GM21447 (cell line): ENCODE measurements at regions not wholly inside any gene's neighbourhood (a gene's known extent, or its start where the extent isn't known, plus 50 kb on each side); places are given as distances from the start of the nearest gene placed in this dataset.
"Not testable (repeated sequence)": the region's sequence is repeated elsewhere in the genome, so short reads cannot be mapped to it uniquely, and the experiment has no call there.

Source experiments
- ATAC-seq: cut with Tn5 transposase; IDR thresholded peaks from one replicate; pipeline ENCODE4 v1.9.1; 2021; ENCODE audit not compliant: unreplicated experiment

DNA sequence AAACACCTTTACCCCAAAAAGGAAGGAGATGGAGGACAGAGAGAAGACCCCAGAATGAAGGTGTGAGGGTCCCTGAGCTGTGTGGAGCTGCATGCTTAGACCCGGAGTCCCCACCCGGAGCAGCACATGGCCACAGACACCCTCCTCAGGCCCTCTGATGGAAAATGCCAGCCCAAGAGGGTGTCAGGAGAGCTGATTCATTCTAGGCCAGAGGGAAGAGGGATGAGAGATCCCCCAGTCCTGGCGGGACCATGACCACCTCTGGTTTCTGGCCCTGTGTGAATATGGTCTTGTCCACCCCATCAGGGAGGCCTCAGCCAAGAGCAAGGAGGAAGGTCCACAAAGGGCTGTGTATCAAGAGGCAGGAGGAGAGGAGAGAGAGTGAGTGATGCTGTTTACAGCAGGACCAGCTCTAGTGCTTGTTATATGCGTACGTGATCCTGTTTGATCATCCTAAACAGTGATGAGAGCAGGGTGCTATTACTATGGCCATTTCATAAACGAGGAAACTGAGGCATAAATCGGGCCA, 186.6 kb upstream of the HAAO start:
- no peak for ATAC-seq

GRCh38 chr2:42978175-42978886, 185.9 kb upstream of the HAAO start:
- no peak for ATAC-seq

GRCh38 chr2:42977270-42978174, 185.1 kb upstream of the HAAO start:
- no peak for ATAC-seq

DNA sequence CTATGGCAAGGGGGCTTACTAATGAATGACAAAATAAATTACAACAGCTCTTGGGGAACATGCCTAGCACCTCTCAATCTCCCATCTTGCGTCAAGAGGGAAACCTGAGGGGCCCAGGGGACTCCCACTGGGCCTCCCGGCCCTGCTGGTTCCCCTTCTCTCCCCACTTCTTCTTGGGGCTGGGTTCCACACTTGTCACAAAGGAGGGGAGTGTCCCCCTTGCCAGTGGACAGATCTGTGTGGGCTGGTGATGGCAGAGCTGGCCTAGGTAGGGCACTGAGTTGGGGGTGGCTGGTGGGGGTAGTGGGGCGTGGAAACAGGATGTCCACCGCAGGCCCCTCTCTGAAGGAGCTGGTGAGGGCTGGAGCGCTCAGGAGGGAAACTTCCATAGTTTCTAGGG, 184.0 kb upstream of the HAAO start:
- no peak for ATAC-seq

DNA sequence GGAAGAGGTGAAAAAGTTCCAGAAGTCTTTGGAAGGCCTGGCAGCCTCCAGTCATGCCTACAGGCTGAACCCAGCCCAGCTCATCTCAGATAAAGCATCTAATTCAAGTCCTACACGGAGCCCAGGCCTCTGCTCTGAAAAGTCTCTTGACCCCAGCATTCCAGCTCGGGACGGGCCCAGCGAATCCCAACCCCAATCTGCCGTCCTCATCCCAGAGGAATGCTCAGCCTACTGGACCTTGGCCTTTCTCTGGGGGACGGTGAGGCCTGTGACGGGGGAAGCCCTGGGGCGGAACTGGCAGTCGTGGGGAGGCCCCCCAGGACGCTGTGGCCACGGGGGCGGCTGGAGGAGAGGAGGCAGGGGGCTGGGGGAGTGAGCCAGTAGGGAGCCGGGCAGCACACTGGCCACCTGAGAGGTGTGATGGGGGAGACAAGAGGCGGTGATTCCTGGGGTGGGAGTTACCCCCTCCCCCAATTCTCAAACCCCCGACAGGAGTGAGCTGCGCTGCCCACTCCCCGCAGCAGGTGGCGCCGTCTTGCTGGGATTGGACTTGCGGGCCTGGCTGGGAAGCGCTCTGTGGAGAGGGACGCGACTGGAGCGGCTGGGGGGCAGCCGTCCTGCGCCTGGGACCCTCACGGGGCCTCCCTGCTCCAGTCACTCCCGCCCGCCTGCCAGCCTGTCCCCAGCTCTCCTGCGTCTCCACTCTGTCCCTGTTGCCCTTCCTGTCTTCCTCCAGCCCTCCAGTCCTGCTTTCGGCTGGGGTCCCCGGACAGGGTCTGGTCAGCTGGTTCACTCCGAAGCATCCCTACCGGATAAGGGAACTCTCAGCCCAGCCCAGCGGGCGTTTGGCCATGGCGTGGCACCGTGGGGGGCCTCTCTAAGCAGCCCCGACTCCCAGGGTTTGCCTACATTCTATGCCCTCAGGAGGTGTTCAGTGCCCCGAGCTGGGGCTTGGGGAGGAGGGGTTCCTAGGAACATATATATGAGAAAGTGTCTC, 182.6 kb upstream of the HAAO start:
- no peak for ATAC-seq

DNA sequence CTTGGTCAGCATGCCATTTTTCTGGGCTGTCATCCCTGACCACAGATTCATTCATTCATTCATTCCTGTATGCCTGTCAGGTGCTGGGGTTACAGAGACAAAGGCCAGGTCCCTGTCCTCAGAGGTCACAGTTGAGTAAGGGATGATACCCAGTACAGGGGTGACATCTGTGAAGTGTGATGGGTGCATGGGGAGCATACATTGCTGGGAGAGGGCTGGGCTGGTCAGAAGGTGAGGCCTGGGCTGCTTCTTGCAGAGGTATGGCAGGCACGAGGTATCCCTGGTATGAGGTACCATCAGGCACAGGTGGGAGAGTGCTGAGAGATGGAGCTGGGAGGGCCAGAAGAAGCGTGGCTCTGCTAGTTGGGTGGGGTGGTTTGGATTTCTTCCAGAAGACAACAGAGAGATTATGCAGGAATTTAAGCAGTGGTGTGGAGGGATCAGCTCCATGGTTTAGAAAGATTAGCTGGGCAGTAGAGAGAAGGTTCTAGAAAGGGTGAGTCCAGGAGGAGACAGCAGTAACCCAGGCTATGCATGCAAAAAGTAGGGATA, 181.9 kb upstream of the HAAO start:
- ATAC-seq: no peak

DNA sequence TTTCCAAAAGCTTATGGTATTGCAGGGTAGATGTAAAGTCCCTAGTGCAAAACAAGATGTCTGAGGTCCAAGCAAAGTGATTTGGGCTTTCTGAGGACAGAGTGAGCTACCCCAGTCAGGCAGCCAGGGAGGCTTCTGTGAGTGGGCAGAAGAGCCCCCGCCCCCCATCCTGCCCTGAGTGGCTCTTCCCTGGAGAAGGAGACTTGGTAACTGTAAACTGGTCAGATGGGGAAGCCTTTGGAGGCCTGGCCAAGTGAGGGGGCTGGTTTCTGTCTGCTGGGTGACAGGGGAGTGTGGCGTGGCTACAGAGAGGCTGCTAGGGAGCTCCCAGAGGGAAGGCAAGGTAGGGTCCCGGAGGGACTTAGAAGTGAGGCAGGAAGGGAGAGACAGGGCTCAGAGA, 181.3 kb upstream of the HAAO start:
- no peak for ATAC-seq

DNA sequence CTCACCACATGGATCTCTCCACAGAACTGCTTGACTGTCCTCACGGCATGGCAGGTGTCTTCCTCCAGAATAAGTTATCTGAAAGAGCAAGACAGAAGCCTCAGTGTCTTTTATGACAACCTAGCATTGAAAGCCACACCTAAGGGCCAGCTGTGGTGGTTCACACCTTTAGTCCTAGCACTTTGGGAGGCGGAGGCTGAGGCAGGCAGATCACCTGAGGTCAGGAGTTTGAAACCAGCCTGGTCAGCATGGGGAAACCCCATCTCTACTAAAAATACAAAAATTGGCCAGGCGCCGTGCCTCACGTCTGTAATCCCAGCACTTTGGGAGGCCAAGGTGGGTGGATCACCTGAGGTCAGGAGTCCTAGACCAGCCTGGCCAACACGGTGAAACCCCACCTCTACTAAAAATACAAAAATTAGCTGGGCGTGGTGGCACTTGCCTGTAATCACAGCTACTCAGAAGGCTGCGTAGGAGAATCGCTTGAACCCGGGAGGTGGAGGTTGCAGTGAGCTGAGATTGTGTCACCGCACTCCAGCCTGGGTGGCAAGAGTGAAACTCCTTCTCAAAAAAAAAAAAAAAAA, 180.6 kb upstream of the HAAO start:
- ATAC-seq: not testable (repeated sequence)

- no peak for ATAC-seq
Measured at GRCh38 chr2:42971947-42972736, 179.8 kb upstream of the HAAO start.

GRCh38 chr2:42971381-42971780, 179.0 kb upstream of the HAAO start:
- no peak for ATAC-seq

DNA sequence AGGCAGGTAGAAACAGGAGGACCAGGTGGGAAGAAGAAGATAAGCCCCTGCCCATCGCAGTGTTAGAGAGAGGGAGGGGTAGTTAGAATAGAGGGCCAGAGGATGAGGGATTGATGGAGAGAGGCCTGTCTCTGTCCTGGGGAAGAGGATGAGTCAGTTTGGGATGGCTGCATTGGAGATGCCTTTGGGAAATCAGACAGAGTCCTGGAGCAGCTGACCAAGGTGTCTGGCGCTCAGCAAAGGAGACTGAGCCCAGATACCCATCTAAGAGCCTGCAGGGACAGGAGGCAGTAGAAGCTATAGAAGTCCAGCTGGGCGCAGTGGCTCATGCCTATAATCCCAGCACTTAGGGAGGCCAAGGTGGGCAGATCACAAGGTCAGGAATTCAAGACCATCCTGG, 177.8 kb upstream of the HAAO start:
- no peak for ATAC-seq

- no peak for ATAC-seq
Measured at GRCh38 chr2:42969231-42970150, 177.1 kb upstream of the HAAO start.

DNA sequence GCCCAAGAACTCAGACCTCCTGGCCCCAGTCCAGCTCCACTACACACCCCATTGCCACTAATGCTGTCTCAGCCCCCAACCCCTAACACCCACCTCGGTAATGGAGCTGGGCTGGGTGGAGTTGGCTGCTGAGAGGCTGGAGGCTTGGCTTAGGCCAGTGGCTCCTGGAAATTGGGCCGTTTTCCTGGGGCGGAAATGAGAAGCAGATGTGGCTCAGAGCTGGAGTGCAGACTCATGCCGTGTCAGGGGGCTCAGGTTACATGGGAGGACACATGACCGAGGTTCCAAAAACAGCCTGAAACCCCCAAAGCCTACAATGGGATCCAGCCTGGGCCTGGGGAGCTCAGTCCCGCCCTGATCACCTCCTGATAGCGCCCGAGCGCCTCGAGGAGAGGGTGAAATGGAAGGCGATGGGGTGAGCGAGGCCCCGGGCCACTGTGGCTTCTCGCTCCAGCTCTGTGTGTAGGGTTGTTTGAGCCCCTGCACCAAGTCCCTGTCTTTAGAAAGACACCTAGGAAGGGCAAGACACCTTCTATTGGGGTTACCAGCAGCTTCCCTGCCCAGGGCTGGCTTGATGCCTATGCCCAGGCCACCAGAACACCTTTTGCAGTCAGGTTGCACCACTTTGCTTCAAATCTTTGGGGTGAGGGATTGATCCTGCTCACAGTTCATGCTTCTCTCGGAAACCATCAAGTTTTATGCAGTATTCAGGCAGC, 175.7 kb upstream of the HAAO start:
- ATAC-seq: no peak

- no peak for ATAC-seq
Measured at GRCh38 chr2:42965910-42966309, 173.5 kb upstream of the HAAO start.

- no peak for ATAC-seq
Measured at GRCh38 chr2:42965196-42965595, 172.8 kb upstream of the HAAO start.

- no peak for ATAC-seq
Measured at GRCh38 chr2:42964439-42965083, 172.2 kb upstream of the HAAO start.

- ATAC-seq: no peak
Measured at GRCh38 chr2:42963452-42964068, 171.2 kb upstream of the HAAO start.
